HG02885 (cell line): ENCODE measurements at regions not wholly inside any gene's neighbourhood (a gene's known extent, or its start where the extent isn't known, plus 50 kb on each side); places are given as distances from the start of the nearest gene placed in this dataset.
"Not testable (repeated sequence)": the region's sequence is repeated elsewhere in the genome, so short reads cannot be mapped to it uniquely, and the experiment has no call there.

Source experiments
- ATAC-seq: cut with Tn5 transposase; IDR thresholded peaks from one replicate; pipeline ENCODE4 v1.9.1; 2021; ENCODE audit warnings: mild to moderate bottlenecking; ENCODE audit not compliant: unreplicated experiment, poor library complexity

DNA sequence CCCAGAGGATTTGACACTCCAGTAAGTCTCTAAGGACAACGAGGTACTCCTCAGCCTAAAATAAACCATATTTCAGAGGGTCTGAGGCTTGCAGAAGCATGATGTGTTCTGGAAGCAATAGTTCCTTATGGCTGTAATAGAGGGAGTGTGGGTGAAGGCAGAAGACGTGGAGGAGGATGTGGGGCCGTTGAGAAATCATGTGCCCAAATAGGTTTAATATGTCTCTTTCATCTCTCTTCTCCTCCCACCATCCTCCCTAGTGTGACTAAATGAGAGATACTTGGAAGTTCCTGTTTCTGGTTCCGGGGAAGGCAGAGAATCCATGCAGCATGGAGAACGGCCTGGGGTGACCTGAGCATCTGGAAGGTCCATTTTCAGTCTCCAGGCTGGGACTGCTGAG, 174.0 kb upstream of the RSPO3 start:
- ATAC-seq = no peak

DNA sequence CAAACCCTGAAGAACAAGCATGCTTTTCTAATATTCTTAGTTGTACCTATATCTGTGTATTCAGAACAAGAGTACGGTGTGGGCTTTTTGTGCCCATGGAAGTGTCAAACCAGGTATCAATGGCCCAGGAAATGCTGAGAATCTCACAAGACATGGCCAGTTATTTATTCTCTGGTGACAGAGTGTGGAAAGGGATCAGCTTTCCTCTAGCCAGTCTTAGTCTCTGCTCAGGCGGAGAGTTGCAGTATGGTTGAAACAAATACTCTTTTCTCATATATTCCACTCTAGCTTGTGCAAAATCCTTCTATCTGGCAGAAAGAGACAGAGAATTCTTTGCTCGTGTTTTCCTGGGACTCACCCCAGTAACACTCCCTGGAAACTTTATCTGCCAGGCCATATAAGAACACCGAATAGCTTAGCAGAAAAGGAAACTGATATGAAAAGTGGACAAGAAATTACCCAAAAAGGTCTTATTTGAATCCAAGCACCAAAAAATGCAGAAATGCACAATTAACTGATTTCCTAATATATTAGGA, 173.3 kb upstream of the RSPO3 start:
- ATAC-seq = no peak

GRCh38 chr6:126945812-126946360, 172.6 kb upstream of the RSPO3 start:
- ATAC-seq = no peak

GRCh38 chr6:126947070-126947469, 171.4 kb upstream of the RSPO3 start:
- ATAC-seq = no peak

DNA sequence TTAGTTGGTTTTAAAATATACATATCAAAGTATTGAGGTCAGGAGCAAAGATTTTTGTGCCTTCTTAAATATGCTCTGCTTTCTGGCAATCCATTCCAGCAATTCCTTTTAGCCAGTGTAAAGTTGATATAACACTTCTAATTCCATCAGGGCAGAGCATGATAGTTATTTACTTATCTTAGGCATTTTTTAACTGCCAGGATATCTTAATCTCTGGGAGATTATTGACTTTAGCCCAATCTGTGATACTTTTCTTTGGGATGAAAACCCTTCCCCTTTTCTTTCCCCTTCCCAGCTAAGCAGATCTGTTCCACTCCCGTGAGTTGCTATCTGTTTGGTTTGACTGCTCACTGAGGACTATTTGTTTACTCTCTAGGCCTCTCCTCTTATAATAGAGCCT, 168.7 kb upstream of the RSPO3 start:
- ATAC-seq = no peak

DNA sequence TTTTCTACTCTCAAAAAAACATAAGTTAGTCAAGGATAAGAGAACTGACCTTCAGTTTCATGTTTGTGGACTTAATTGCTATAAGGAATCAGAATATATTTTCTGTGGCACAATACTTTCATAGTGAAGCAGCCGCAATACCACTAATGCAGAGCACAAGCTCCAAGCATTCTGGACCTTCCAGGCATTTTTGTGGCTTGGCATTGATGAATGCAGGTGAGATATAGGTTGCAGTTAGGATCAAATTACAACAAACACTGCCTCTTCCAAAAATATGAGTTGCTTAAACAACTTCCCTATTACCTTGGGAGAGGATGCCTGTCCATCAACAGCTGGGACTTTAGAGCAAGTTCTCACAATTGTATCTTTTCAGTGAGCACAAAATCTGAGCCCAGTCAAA, 162.8 kb upstream of the RSPO3 start:
- ATAC-seq = no peak

- ATAC-seq = no peak
Measured at GRCh38 chr6:126957721-126958120, 160.8 kb upstream of the RSPO3 start.

DNA sequence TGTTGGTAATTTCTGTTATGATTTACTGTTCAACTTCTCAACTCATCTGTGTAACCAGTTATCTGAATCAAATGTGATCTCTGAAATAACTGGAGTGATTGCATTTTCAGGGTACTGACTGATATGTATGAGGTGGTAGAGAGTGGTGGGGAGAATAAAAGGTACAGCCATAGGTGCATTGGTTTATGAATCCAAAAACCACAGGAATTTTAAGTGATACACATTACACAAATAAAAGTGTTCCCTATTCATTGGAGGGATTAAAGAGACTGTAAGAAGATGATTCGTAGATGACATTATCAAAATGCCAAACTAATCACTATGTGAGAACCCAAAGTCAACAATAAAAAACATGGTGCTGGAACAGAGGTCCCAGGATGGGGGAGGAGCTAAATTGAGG, 158.7 kb upstream of the RSPO3 start:
- ATAC-seq = no peak

DNA sequence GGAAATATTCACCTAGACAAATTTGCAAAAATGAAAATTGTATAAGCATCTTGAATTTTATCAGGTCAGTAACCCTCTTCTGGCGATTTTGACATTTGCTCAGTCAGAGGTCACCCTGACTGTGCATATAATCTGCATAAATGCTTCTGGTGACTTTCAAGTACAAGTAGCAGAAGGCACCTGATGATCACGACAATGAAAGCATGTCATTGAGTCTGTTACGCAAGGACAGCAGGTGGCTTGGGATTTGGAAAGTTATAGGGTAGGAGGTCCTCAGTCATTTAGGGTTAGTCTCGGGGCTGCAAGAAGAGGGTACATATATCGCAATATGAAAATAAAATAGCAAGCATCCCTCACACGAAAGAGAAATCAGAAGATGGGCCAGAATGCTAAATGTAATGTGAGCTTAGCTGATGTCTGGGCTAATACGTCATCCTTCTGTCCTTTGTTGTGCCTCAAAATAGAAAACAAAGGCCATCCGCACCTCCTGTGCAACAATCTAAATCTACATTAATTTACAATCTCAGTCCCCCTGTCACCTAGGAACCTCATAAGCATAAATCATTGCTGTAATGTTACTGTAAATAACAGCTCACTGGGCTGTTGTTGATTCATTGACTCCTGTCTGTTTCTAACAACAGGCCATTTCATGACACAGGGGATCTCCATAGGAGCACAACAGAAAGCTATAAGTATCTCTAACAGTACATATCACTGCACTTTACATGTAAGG, 155.2 kb upstream of the RSPO3 start:
- no peak for ATAC-seq

DNA sequence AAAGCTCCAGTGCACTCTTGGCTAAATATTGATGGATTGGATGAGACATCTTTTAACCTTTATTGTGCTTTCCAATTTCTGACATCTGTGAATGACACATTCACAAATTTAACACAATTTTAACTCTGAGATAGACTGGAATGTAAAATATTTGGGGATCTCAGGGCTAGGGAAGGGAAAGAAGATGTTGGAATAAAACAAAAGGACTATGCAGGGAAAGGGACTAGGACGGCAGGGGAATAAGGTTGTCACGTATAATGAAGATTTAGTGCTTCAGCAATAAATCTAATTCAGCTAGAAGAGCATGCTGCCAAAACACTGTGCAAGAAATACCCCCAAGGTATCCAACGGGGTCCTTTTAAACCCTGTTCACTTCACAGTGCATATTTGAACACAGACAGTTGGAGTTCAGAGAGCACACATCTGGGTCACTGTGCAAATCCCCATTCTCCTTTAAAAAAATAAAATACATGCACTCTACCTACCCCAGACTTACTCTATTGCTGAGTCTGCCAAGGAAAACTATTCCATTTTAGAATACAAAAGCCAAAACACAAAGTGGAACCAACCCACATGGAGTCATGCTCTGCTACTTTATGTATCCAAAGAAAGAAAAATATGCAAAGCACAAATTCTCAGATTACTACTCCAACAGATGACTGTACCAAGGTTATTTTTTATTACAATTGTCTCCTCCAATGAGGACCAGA, 151.0 kb upstream of the RSPO3 start:
- ATAC-seq = no peak

GRCh38 chr6:126976253-126976797, 142.1 kb upstream of the RSPO3 start:
- ATAC-seq = no peak

- no peak for ATAC-seq
Measured at GRCh38 chr6:126983779-126984178, 134.7 kb upstream of the RSPO3 start.

- ATAC-seq = not testable (repeated sequence)
Measured at GRCh38 chr6:126988125-126988524, 130.3 kb upstream of the RSPO3 start.

DNA sequence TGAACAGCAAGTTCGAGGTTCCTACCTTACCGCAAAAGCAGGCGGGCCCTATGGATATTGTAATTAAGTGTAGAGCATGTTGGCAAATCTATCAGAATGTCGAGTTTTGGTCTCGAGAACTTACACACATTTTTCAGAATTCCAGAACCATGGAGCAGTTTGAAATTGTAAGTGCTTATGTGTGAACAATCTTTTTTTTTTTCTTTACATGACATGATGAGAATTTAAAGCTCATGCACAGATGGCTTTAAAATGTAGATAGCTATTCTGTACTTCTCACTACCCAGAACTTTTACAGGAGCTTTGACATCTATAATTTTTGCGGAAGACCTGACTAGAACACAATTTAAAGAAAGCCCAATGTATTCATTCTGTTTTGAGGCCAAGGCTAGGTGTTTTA, 117.8 kb upstream of the RSPO3 start:
- no peak for ATAC-seq

DNA sequence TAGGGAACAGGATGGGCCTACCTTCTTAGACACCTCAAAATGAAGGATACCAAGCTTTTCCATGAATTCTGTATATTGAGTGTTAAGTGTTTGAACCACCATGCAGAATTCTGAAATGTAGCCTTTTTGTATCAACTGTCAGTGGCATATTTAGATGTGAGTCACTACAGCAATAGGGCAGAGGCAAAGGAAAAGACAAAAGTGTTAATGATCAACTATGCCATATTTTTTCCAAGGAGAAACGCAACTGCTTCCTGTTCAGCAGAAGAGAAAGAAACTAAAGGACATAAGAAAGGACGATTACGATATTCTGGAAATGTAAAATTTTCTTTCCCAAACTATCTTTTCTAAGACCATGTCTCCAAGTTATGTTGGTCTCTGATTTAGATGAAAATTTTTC, 104.6 kb upstream of the RSPO3 start:
- no peak for ATAC-seq

DNA sequence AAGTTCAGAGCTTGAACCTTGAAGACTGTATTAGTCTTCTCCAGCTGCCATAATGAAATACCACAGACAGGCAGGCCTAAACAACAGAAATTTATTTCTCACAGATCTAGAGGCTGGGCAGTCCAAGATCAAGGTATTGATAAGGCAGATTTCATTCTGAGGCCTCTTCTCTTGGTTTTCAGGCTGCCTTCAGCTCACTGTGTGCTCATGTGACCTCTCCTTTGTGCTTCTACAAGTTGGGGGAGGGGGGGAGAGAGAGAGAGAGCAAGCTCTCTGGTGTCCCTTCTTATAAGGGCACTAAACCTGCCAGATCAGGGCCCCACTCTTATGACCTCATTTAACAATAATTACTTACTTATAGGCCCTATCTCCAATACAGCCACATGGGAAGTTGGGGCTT, 102.6 kb upstream of the RSPO3 start:
- no peak for ATAC-seq

DNA sequence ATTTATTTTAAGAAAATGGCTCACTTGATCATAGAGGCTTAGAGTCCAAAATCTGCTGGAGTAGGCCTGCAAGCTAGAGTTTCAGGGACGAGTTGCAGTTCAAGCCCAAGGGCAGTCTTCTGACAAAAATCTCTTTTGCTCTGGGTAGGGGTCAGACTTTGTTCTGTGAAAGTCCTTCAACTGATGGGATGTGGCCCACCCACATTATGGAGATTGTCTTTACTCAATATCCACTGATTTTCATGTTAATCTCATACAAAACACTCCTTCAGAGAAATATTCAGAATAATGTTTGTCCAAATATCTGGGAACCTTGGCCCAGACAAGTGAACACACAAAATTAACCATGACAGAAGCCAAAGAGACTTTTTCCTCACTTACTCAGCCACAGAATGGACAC, 98.6 kb upstream of the RSPO3 start:
- no peak for ATAC-seq

- ATAC-seq = no peak
Measured at GRCh38 chr6:127022302-127022701, 96.2 kb upstream of the RSPO3 start.

DNA sequence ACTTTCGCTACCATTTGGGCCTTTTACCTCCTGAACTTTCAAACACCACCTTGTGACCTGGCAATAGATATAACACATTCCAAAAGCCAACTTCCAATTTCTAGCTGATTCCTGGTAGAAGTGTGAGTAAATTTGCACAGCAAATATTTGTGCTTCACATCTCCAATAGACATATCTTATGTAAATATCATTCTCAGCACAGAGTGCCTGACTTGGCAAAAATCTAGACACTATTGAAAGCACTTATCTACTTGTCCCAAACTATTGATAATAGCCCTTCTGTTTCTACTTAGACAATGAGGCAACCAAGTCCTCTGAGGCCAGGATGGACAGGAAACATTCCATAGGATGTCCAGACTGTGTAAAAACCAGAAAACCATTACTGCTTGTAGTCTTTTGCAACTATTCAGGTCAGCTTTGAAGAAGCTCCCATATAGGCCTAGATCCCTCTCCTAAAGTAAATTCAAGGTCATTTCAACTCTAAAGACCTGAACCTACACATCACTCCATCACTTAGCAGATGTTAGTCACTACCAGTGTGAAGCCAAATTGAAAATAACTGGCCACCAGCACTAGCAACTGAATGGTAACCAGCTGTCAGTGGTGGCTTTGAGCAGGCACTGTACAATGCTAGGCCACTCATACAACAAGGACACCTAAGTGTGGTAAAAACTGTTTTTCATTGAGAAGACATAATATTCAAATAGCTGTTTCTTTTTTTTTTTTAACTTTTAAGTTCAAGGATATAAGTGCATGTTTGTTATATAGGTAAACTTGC, 95.3 kb upstream of the RSPO3 start:
- ATAC-seq = no peak

DNA sequence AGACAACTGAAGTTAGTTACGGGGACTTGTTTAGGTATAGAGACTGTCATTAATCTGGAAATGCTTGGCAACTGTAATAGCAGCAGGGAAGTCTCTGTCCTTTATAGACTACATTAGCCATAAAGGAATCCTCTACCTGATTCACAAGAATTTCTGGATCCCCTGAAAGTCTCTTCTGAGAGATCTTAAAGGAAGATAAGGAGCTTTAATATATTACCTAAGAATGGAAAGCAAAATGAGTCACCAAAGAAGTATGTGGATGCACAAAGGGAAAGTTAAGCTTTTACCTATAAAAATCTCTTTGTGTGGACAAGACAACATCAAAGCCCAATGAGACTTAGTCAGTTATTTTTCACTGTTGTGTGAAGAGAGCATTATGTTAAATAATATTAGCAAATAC, 92.2 kb upstream of the RSPO3 start:
- ATAC-seq = no peak

GRCh38 chr6:127030111-127030510, 88.4 kb upstream of the RSPO3 start:
- no peak for ATAC-seq
